ENCODE measurements at regions not wholly inside any gene's neighbourhood (a gene's known extent, or its start where the extent isn't known, plus 50 kb on each side); places are given as distances from the start of the nearest gene placed in this dataset.

GRCh38 chr6:78020586-78020985, 367.7 kb downstream of the MEI4 start:
- no peak for TF ChIP-seq CTCF (IDR thresholded peaks at IDR 0.05; ENCODE audit: insufficient read depth, low read length)
- no peak for TF ChIP-seq GABPA (IDR thresholded peaks at IDR 0.05; ENCODE audit: low read depth)
- TF ChIP-seq, protein P1, sequence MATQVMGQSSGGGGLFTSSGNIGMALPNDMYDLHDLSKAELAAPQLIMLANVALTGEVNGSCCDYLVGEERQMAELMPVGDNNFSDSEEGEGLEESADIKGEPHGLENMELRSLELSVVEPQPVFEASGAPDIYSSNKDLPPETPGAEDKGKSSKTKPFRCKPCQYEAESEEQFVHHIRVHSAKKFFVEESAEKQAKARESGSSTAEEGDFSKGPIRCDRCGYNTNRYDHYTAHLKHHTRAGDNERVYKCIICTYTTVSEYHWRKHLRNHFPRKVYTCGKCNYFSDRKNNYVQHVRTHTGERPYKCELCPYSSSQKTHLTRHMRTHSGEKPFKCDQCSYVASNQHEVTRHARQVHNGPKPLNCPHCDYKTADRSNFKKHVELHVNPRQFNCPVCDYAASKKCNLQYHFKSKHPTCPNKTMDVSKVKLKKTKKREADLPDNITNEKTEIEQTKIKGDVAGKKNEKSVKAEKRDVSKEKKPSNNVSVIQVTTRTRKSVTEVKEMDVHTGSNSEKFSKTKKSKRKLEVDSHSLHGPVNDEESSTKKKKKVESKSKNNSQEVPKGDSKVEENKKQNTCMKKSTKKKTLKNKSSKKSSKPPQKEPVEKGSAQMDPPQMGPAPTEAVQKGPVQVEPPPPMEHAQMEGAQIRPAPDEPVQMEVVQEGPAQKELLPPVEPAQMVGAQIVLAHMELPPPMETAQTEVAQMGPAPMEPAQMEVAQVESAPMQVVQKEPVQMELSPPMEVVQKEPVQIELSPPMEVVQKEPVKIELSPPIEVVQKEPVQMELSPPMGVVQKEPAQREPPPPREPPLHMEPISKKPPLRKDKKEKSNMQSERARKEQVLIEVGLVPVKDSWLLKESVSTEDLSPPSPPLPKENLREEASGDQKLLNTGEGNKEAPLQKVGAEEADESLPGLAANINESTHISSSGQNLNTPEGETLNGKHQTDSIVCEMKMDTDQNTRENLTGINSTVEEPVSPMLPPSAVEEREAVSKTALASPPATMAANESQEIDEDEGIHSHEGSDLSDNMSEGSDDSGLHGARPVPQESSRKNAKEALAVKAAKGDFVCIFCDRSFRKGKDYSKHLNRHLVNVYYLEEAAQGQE (IDR thresholded peaks at IDR 0.05; ENCODE audit: insufficient replicate concordance, low read depth), result no peak
- no peak for TF ChIP-seq POLR2AphosphoS5 (IDR thresholded peaks at IDR 0.05; ENCODE audit: low read depth)
